ENCODE measurements at regions not wholly inside any gene's neighbourhood (a gene's known extent, or its start where the extent isn't known, plus 50 kb on each side); places are given as distances from the start of the nearest gene placed in this dataset.

DNA sequence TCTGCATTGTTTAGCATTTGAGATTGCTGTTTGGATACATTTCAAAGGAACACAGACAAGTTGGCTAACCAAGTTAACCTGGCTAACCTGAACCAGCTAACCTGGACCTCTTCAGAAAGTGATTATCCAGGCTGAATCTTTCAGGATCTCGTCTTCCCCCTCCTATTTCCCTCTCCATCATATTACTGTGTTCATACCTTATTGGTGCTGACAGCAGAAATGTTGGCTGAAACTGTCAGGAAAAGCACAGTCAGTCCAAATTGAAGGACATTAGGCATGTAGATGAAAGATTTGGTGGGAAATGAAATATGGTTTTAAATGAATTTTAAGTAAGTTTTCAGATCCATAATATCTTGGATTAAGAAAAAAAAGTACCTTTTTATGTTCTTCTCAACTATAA lies 92.5 kb upstream of the NEUROD1 start:
- H3K4me3 ChIP-seq: no peak overlapping the region
- H3K9ac ChIP-seq (ENCODE audit: insufficient read depth in 1 of 2, low read length in 2 of 2): no peak overlapping the region
- H3K4me1 ChIP-seq (ENCODE audit: control insufficient read depth in 5 of 5, insufficient read depth in 5 of 5, low read length in 5 of 5): peaks cover 0 to 2% (median 0%) of the 10 kb centered on the region in 5 donors
- H3K9me3 ChIP-seq (ENCODE audit: control insufficient read depth in 4 of 4, insufficient read depth in 3 of 4, low read length in 3 of 4): no peaks in the 10 kb centered on the region
- 87 to 100% methylated on average over 1 of the region's 1 CpG for WGBS, 2 donors
- no peak for TF ChIP-seq CTCF (IDR thresholded peaks at IDR 0.05; ENCODE audit: control extremely low read depth, extremely low read depth)
- ATAC-seq (ENCODE audit: insufficient read depth, low FRiP score): no peak
- DNase-seq: no peak
- H3K36me3 ChIP-seq (ENCODE audit: control insufficient read depth in 4 of 4, insufficient read depth in 4 of 4, low read length in 4 of 4): no peaks in the 10 kb centered on the region
- no peak overlapping the region for H3K27ac ChIP-seq (ENCODE audit: low read depth in 1 of 2, low read length in 1 of 2)
- no peaks in the 10 kb centered on the region for H3K27me3 ChIP-seq (ENCODE audit: control insufficient read depth in 3 of 3, insufficient read depth in 3 of 3, low read length in 2 of 3)

DNA sequence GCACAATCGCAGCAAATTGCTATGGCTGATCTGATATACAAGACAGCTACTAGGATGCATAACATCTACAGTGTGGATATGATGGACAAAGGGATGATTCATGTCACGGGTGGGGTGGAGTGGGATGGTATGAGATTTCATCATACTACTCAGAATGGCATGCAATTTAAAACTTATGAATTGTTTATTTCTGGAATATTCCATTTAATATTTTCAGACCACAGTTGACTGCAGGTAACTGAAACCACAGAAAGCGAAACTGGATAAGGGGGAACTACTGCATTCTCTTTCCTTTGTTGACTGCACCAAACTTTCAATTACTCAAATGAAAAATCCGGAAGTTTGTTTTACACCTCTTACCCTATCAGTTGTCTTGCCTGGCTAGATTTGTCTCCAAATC lies 94.4 kb upstream of the NEUROD1 start:
- 82 to 89% methylated on average over 4 of the region's 4 CpGs for WGBS, 2 donors
- no peaks in the 10 kb centered on the region for H3K36me3 ChIP-seq (ENCODE audit: control insufficient read depth in 4 of 4, insufficient read depth in 4 of 4, low read length in 4 of 4)
- DNase-seq (no peak), ATAC-seq (ENCODE audit: insufficient read depth, low FRiP score) (no peak)
- TF ChIP-seq CTCF (IDR thresholded peaks at IDR 0.05; ENCODE audit: control extremely low read depth, extremely low read depth): no peak
- H3K9ac ChIP-seq (ENCODE audit: insufficient read depth in 1 of 2, low read length in 2 of 2): no peak overlapping the region
- no peak overlapping the region for H3K27ac ChIP-seq (ENCODE audit: low read depth in 1 of 2, low read length in 1 of 2)
- H3K27me3 ChIP-seq (ENCODE audit: control insufficient read depth in 3 of 3, insufficient read depth in 3 of 3, low read length in 2 of 3): no peaks in the 10 kb centered on the region
- peaks cover 0 to 7% (median 5%) of the 10 kb centered on the region in 5 donors for H3K4me1 ChIP-seq (ENCODE audit: control insufficient read depth in 5 of 5, insufficient read depth in 5 of 5, low read length in 5 of 5)
- no peaks in the 10 kb centered on the region for H3K9me3 ChIP-seq (ENCODE audit: control insufficient read depth in 4 of 4, insufficient read depth in 3 of 4, low read length in 3 of 4)
- H3K4me3 ChIP-seq: no peak overlapping the region

DNA sequence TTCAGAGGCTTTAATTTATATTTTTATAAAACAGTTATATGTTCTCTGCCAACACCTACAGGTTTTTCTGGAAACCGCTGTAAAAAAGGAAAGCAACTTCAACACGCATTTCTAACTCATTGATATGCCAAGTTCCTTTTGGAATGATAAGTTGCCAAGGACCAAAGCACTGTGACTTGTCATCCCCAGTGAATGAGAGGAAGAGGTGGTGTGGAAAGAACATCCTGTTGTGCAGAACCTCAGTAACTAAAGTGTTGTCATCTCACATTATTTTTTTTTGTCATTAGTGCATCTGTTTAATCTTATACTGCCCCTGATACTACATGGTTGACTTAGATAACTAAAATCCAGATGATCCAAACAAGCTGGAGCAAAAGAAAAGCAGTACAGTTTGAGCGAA lies 96.0 kb upstream of the NEUROD1 start:
- DNase-seq (no peak), ATAC-seq (ENCODE audit: insufficient read depth, low FRiP score) (no peak)
- no peak for TF ChIP-seq CTCF (IDR thresholded peaks at IDR 0.05; ENCODE audit: control extremely low read depth, extremely low read depth)
- H3K27me3 ChIP-seq (ENCODE audit: control insufficient read depth in 3 of 3, insufficient read depth in 3 of 3, low read length in 2 of 3): no peaks in the 10 kb centered on the region
- no peaks in the 10 kb centered on the region for H3K9me3 ChIP-seq (ENCODE audit: control insufficient read depth in 4 of 4, insufficient read depth in 3 of 4, low read length in 3 of 4)
- WGBS, 2 donors: 62 to 69% methylated on average over 3 of the region's 3 CpGs
- no peak overlapping the region for H3K9ac ChIP-seq (ENCODE audit: insufficient read depth in 1 of 2, low read length in 2 of 2)
- no peak overlapping the region for H3K4me3 ChIP-seq
- peaks cover 0 to 18% (median 10%) of the 10 kb centered on the region in 5 donors for H3K4me1 ChIP-seq (ENCODE audit: control insufficient read depth in 5 of 5, insufficient read depth in 5 of 5, low read length in 5 of 5)
- no peak overlapping the region for H3K27ac ChIP-seq (ENCODE audit: low read depth in 1 of 2, low read length in 1 of 2)
- H3K36me3 ChIP-seq (ENCODE audit: control insufficient read depth in 4 of 4, insufficient read depth in 4 of 4, low read length in 4 of 4): no peaks in the 10 kb centered on the region

DNA sequence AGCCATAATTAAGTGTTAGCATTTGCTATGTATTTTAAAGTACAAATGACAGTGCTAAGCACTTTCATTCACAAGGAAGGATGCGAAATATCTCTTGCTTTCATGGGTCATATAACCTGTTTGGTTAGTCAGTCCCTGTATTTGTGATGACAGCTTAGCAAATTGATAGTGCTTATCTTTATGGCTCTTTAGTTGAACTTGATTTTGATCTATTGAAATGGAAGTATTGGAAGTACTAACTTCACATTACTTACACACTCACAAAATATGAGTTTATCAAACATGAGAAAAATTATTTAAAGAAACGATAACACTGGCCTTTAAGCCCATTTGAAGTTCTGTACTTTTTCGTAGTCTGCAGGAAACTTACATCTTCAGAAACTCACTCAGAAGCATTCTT lies 97.4 kb upstream of the NEUROD1 start:
- WGBS, 2 donors: 86 to 92% methylated on average over 3 of the region's 3 CpGs
- TF ChIP-seq CTCF (IDR thresholded peaks at IDR 0.05; ENCODE audit: control extremely low read depth, extremely low read depth): no peak
- peaks cover 0 to 22% (median 10%) of the 10 kb centered on the region in 5 donors for H3K4me1 ChIP-seq (ENCODE audit: control insufficient read depth in 5 of 5, insufficient read depth in 5 of 5, low read length in 5 of 5)
- no peaks in the 10 kb centered on the region for H3K9me3 ChIP-seq (ENCODE audit: control insufficient read depth in 4 of 4, insufficient read depth in 3 of 4, low read length in 3 of 4)
- no peak overlapping the region for H3K27ac ChIP-seq (ENCODE audit: low read depth in 1 of 2, low read length in 1 of 2)
- ATAC-seq (ENCODE audit: insufficient read depth, low FRiP score) (no peak), DNase-seq (no peak)
- no peak overlapping the region for H3K9ac ChIP-seq (ENCODE audit: insufficient read depth in 1 of 2, low read length in 2 of 2)
- H3K4me3 ChIP-seq: no peak overlapping the region
- no peaks in the 10 kb centered on the region for H3K36me3 ChIP-seq (ENCODE audit: control insufficient read depth in 4 of 4, insufficient read depth in 4 of 4, low read length in 4 of 4)
- no peaks in the 10 kb centered on the region for H3K27me3 ChIP-seq (ENCODE audit: control insufficient read depth in 3 of 3, insufficient read depth in 3 of 3, low read length in 2 of 3)
